Left ventricle myocardium inferior (tissue), 1 donor: ENCODE measurements at regions not wholly inside any gene's neighbourhood (a gene's known extent, or its start where the extent isn't known, plus 50 kb on each side); places are given as distances from the start of the nearest gene placed in this dataset.
A peak's percentile ranks its signal among the peaks of the same experiment; 100 is the strongest.

Source experiments
- DNase-seq: peaks from one replicate; pipeline ENCODE4 v3.0.0-alpha.2; 2020
- H3K27ac ChIP-seq: fragments of 200-600 bp; replicated peaks from 2 replicates; pipeline ENCODE4 v1.8.0; 2021
- H3K27me3 ChIP-seq: fragments of 200-600 bp; 2 replicates; pipeline ENCODE4 v1.8.0; 2021; ENCODE audit warnings: low read depth
- H3K36me3 ChIP-seq: fragments of 200-600 bp; 2 replicates; pipeline ENCODE4 v1.8.0; 2021
- H3K4me1 ChIP-seq: fragments of 200-600 bp; 2 replicates; pipeline ENCODE4 v1.8.0; 2021
- H3K4me3 ChIP-seq: fragments of 200-600 bp; 2 replicates; pipeline ENCODE4 v1.8.0; 2021; ENCODE audit warnings: mild to moderate bottlenecking, moderate library complexity
- H3K9me3 ChIP-seq: fragments of 200-600 bp; replicated peaks from 2 replicates; pipeline ENCODE4 v1.8.0; 2021
- intact Hi-C: fragments of 100-400 bp; cut with micrococcal nuclease; formaldehyde crosslinking; loops from one replicate; pipeline ENCODE4 v1.11.0; 2022
- TF ChIP-seq, protein P1 (sequence below): fragments of 200-600 bp; IDR thresholded peaks from 2 replicates; pipeline ENCODE4 v1.8.0; 2021; ENCODE audit warnings: antibody characterized with exemption, mild to moderate bottlenecking, borderline replicate concordance
- donor health status: DM: no; HTN: yes; CAD: no; lungs with severe emphysema.

DNA sequence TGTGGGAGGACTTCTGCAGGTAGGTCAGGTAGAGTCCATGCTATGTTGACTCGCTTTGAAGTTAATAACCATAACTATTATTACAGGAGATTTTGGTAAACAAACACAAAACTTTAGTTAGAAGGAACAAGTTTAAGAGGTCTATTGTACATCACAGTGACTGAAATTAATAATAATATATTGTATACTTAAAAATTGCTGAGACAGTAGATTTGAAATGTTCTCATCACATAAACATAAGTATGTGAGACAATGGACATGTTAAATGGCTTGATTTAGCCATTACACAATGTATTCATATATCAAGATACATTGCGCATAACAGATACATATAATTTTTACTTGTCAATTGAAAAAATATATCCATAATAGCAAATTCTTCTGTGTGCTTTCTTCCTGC lies 91.4 kb upstream of the CD53 start:
- Histone ChIP-seq H3K4me1 (peaks cover 4% of the 10 kb centered on the region), H3K27ac (no peak overlapping the region), H3K36me3 (no peaks in the 10 kb centered on the region), H3K27me3 (peaks cover 53% of the 10 kb centered on the region), H3K4me3 (no peak overlapping the region), H3K9me3 (no peaks in the 10 kb centered on the region)
- DNase-seq: no peak
- intact Hi-C loops: loop anchor here (5.0 kb wide), 1 partner anchor 149 kb away; no protein-coding TSS in a partner anchor
- TF ChIP-seq, protein P1, sequence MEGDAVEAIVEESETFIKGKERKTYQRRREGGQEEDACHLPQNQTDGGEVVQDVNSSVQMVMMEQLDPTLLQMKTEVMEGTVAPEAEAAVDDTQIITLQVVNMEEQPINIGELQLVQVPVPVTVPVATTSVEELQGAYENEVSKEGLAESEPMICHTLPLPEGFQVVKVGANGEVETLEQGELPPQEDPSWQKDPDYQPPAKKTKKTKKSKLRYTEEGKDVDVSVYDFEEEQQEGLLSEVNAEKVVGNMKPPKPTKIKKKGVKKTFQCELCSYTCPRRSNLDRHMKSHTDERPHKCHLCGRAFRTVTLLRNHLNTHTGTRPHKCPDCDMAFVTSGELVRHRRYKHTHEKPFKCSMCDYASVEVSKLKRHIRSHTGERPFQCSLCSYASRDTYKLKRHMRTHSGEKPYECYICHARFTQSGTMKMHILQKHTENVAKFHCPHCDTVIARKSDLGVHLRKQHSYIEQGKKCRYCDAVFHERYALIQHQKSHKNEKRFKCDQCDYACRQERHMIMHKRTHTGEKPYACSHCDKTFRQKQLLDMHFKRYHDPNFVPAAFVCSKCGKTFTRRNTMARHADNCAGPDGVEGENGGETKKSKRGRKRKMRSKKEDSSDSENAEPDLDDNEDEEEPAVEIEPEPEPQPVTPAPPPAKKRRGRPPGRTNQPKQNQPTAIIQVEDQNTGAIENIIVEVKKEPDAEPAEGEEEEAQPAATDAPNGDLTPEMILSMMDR: no peak

DNA sequence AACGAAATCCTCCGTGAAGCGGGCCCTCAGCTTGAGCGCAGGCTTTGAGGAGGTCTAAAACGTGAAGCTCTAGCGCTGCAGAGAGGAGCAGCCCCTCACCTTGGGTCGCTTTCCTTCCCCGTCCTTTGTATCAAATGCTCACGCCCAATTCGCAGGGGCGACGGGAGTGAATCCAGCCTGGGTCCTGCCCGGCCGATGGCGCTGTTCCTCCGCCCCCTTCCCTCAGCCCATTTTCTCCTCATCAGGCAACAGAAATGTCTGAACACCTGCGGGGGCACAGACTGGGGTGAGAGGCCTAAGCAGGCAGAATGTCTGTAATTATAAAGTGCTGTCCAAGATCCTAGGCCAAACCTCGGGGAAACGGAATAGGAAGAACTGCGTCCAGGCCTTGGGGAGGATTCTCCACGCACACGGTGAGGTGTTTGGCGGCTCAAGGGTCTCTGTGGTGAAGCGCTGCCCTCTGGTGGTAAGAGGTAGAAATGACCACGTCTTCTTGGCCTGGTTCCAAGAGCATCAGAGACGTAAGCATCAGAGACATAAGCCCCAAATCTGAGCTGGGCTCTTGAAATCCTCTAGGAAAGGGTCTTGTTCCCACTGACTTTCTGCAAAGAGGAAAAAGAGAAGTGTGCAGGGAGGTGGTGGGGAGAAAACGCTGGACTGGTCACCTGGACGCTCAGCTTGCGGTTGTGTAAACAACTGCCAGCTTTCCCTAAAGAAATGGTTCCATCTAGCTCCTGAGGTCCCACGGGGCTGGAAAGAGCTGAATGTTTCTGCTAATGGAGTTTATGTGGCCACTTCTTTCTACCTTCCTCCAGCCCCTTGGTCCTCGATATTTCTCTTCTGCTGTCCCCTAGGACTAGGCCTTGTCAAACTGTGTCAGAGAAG lies 92.1 kb upstream of the CD53 start:
- peaks cover 47% of the 10 kb centered on the region for H3K27me3 ChIP-seq
- peaks cover 4% of the 10 kb centered on the region for H3K4me1 ChIP-seq
- DNase-seq: peak; percentile 26
- no peaks in the 10 kb centered on the region for H3K36me3 ChIP-seq
- H3K9me3 ChIP-seq: no peaks in the 10 kb centered on the region
- TF ChIP-seq, protein P1: peak; percentile 83
- no peak overlapping the region for H3K27ac ChIP-seq
- intact Hi-C loops: loop anchor here (5.0 kb wide), 1 partner anchor 149 kb away; no protein-coding TSS in a partner anchor
- H3K4me3 ChIP-seq: no peak overlapping the region

DNA sequence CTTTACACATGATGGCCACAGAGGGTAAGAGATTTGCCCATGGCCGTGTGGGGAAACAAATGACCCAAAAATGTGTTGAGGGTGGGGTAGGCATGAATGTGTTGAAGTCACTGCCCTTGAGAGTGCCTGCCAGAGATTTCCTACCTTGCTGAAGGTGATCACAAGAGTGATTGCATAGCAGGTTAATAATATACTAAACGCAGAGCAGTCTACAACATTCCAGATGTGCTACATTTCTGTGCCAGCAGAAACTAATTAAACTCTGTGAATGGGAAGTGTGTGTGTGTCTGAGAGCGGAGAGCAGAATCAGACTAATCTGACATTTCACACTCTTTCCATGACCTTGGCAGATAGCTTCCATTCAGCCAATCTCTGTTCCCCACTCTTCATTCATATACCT lies 93.3 kb upstream of the CD53 start:
- Histone ChIP-seq H3K36me3 (no peaks in the 10 kb centered on the region), H3K27ac (no peak overlapping the region), H3K4me3 (no peak overlapping the region), H3K4me1 (peaks cover 4% of the 10 kb centered on the region), H3K9me3 (no peaks in the 10 kb centered on the region), H3K27me3 (peaks cover 41% of the 10 kb centered on the region)
- TF ChIP-seq, protein P1: no peak
- DNase-seq: no peak
- intact Hi-C loops: loop anchor here (5.0 kb wide), 1 partner anchor 147 kb away; no protein-coding TSS in a partner anchor

DNA sequence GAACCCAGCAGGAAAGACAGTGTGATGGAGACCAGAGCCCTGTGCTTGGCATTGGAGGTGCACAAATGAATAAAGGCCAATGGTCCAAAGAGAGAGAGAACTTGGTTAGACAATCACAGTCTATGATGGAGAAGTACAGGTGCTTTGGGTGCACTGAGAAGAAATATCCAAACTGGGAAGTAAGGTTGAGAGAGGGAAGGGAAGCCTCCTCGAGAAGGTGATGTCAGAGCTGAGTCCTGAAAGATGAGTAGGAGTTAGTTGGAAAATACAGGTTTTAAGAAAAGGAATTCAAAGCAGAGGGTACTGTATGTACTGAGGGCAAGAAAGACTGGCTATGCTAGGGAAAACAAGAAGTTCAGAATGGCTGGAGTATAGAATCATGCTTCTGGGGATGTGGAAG lies 94.1 kb upstream of the CD53 start:
- Histone ChIP-seq H3K4me3 (no peak overlapping the region), H3K36me3 (no peaks in the 10 kb centered on the region), H3K9me3 (no peaks in the 10 kb centered on the region), H3K27ac (no peak overlapping the region), H3K27me3 (peaks cover 33% of the 10 kb centered on the region), H3K4me1 (peaks cover 4% of the 10 kb centered on the region)
- DNase-seq: no peak
- intact Hi-C loops: no loop called here
- TF ChIP-seq, protein P1: no peak

DNA sequence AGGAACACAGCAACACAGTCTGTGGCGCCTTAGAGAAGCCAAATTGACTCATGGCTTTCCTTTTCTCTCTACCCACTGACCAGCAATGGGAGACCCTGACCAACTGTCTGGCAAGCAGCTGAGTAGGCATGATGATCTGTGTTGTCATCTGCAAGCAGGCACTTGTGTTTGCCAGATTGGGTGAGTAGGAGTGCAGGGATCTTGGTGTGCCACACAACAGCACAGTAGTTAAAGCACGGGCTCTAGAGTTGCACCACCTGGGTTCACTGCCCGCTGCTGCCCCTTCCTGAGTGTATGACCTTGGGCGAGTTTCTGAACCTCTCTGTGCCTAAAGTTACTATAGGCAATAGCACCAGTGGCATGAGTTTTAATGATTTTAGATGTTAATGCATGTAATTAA lies 95.7 kb upstream of the CD53 start:
- TF ChIP-seq, protein P1: no peak
- Histone ChIP-seq H3K4me1 (peaks cover 4% of the 10 kb centered on the region), H3K27ac (no peak overlapping the region), H3K4me3 (no peak overlapping the region), H3K27me3 (peaks cover 32% of the 10 kb centered on the region), H3K36me3 (no peaks in the 10 kb centered on the region), H3K9me3 (peaks cover under 1% of the 10 kb centered on the region)
- intact Hi-C loops: no loop called here
- no peak for DNase-seq
